Embryonic facial prominence (tissue), 1 donor: ENCODE measurements at regions not wholly inside any gene's neighbourhood (a gene's known extent, or its start where the extent isn't known, plus 50 kb on each side); places are given as distances from the start of the nearest gene placed in this dataset.

ENCODE experiments used
- DNase-seq: peaks from one replicate; pipeline ENCODE4 v3.0.0-alpha.2; 2016; ENCODE audit errors: extremely low spot score

- no peak for DNase-seq
These were observed 205.9 kb downstream of the IKZF2 start for GRCh38 chr2:212945526-212945925.

GRCh38 chr2:212943351-212943750, 208.1 kb downstream of the IKZF2 start:
- no peak for DNase-seq

DNA sequence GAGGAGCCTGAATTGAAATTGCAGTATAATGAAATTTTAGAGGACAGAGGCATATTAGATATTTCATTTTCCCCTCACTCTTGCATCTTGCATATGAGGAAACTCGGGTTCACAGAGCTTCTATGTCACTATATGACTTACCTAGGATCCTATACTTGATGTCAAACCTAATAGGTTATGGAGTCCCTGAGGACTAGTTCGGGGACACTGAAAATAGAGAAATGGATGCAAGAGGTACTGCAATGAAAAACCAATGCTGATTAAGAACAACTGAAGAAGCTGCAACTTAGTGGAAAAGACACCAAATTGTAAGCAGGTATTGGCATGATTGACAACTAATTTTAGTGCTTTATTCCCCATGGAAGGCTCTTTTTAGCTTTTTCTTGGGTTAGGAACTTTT, 210.1 kb downstream of the IKZF2 start:
- DNase-seq: no peak

GRCh38 chr2:212940816-212941215, 210.6 kb downstream of the IKZF2 start:
- peak; percentile 7 for DNase-seq

GRCh38 chr2:212939777-212940531, 211.5 kb downstream of the IKZF2 start:
- no peak for DNase-seq

DNA sequence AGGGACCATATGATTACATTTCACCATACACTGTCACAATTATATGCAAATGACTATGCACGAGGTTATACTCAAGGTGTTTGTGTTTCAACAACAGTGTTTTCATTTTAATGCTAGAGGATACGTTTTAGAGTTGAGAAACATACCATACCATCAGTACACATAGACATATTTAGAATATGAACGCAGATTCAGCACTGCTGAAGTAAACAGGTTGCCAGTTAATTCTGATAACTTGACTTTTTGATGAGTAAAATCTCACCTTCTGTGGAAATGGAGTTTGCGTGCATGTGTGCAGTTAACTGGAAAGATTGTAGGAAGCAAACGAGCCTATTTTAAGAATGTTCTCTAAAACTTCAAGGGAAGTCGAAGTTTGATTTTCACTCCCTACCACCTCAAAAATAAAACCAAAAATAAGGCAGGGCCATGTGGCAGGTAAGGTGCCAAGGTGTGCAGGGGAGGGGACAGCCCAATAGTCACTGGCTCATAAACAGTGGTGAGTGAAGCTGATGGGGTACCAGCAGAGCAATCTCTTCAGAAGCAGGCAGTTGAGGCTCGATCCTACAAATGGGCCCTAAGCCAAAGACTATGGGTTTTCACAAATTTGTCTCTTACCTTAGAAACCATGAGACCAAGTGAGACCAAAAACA, 213.1 kb downstream of the IKZF2 start:
- no peak for DNase-seq

GRCh38 chr2:212936572-212936971, 214.8 kb downstream of the IKZF2 start:
- no peak for DNase-seq

- no peak for DNase-seq
These were observed 215.7 kb downstream of the IKZF2 start for GRCh38 chr2:212935752-212936151.

DNA sequence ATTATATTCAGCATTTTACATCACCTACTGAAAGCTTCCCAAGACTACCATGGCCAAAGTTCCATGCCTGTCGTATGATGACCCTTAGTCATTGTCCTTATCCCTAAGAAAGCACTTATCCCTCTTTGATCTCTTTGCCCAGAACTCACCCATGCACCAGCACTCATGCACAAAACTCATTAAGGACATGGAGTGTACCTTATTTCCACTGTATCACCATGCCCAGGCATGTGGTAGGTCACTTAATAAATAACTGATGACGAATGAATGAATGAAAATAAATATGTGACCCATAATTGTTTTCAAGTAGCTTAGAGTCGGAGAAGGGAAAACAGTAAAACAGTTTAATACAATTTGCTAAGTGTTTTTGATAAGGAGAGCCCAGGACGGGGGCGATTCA, 220.1 kb downstream of the IKZF2 start:
- no peak for DNase-seq

- DNase-seq: no peak
These were observed 220.7 kb downstream of the IKZF2 start for GRCh38 chr2:212930556-212931260.

DNA sequence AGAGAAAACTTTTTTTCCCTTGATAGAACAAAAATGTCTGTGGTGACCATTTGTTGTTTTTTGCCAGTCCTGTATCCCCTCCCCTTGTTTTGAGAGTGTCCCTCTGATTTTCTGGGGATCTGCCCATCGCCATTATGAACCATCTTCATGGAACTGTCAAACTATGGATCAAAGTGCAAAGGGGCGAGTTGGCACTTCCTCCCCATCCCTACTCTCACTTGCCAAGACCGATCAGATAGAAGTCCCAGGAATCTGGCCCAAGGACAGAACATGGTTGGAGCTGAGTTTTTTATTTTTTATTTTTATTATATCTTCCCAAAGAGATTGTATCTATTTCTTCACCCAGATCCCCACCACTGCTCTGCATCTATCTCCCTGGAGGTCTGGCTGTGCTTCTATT, 221.4 kb downstream of the IKZF2 start:
- no peak for DNase-seq

DNA sequence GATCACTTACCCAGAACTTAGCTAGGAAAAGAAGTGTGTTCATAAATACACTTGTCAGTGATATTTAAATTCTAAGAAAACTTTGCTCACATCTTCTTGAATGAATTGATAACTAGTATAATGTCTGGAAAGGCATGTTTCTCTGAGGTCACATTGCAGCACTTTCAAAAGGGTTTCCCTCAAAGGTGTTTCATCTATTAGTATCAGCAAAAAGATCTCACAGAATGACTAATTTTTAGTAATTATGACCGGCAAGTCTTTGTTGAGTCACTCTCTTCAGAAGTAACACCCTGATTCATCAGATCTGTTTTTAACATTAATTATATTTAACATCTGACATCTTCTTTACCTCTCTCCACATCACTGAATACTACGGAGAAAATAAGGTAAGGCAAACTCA, 222.3 kb downstream of the IKZF2 start:
- DNase-seq: no peak

DNA sequence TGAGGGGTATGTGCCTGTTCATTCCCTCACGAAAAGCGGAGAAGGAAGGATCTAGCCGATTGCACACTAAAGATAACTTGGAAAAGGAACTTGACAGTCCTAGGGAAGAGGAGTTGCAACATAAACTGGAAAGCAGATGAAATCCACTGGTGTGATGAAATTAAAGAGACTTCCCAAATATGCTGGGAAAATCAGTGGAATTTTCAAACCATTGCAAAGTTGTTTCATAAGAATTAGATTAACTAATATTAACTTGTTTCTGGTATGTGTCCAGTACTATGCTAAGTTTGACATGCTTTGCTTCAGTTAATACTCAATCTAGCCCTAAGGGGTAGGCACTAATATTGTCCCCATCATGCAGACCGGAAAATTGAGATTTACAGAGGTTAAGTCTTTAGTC, 222.7 kb downstream of the IKZF2 start:
- DNase-seq: no peak

GRCh38 chr2:212926940-212927339, 224.5 kb downstream of the IKZF2 start:
- DNase-seq: no peak

GRCh38 chr2:212923393-212923792, 228.0 kb downstream of the IKZF2 start:
- DNase-seq: no peak

DNA sequence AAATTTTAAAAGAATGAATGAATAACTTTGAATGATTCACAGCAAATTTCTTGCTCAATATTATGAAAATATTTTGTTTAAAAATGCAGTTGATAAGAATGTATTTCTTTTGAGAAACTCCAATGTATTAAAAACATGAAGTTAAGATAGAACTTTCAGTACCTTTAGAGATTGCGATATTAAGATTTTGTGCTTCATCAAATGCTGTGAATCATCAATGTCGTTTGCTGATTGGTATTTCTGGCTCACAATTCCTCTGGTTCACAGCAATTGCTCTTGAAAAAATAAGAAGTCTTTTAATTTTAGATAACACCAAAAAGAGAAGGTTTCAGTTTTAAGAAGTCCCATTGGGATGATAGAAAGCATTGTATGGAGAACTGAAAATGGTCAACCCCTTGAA, 228.7 kb downstream of the IKZF2 start:
- DNase-seq: no peak

DNA sequence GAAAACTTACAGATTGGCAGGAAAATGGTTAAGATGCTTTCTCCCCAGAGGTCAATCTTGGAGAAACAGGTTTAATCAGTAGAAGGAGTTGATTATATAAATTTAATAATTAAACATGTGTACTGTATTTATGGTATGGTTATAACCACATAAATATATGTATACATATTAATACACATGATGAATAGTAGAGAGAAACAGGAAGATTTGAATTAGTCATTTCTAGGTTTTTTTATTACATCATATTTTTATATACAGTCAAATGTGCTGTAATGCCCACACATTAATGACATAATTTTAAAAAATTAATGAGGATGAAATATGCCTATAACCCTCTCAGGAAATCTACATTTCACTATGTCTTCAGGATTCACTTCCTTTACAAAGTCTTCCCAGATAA, 229.7 kb downstream of the IKZF2 start:
- DNase-seq: no peak

DNA sequence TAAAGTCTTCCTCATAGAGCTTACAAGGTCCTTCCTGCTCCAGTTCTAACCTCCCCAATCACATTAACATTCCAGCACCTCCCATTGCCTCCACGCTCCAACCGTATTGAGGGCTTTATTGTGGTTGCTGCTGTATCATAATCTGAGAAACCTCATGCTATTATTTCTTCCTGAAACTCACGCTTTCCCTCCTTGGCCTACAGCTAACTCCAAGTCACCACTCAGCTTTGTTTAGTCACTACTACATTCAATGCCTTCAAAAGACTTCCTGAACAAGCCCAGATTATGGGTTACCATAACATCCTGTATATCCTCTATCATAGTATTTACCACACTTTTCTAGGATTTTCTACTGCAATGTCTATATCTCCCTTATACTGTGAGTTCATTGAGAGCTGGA, 230.4 kb downstream of the IKZF2 start:
- no peak for DNase-seq

GRCh38 chr2:212919238-212919637, 232.2 kb downstream of the IKZF2 start:
- no peak for DNase-seq

- DNase-seq: no peak
These were observed 233.1 kb downstream of the IKZF2 start for GRCh38 chr2:212918336-212918735.

- no peak for DNase-seq
These were observed 236.2 kb downstream of the IKZF2 start for GRCh38 chr2:212915121-212915782.

- DNase-seq: no peak
These were observed 237.0 kb downstream of the IKZF2 start for GRCh38 chr2:212914392-212914791.
